GM21515 (cell line): ENCODE measurements at regions not wholly inside any gene's neighbourhood (a gene's known extent, or its start where the extent isn't known, plus 50 kb on each side); places are given as distances from the start of the nearest gene placed in this dataset.

ENCODE experiments used
- ATAC-seq: cut with Tn5 transposase; IDR thresholded peaks from one replicate; pipeline ENCODE4 v1.9.1; 2021; ENCODE audit not compliant: unreplicated experiment

DNA sequence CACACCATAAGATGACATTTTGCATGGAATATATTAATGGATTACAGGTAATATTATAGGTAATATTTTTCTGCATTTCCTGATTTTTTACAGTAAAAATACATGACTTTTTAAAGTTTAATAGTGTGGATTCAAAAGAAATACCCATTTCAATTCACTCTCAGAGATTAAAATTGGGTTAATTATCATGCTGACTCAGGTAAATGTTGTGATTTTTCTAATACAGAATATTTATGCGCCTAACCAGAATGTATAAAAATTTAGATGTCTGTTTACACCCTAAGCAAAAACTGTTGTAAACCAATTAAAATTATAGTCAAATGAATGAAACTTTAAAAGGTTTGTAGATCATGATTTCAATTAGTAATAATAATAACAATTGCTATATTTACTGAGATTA is 117.2 kb upstream of the FLRT2 start:
- ATAC-seq = no peak

DNA sequence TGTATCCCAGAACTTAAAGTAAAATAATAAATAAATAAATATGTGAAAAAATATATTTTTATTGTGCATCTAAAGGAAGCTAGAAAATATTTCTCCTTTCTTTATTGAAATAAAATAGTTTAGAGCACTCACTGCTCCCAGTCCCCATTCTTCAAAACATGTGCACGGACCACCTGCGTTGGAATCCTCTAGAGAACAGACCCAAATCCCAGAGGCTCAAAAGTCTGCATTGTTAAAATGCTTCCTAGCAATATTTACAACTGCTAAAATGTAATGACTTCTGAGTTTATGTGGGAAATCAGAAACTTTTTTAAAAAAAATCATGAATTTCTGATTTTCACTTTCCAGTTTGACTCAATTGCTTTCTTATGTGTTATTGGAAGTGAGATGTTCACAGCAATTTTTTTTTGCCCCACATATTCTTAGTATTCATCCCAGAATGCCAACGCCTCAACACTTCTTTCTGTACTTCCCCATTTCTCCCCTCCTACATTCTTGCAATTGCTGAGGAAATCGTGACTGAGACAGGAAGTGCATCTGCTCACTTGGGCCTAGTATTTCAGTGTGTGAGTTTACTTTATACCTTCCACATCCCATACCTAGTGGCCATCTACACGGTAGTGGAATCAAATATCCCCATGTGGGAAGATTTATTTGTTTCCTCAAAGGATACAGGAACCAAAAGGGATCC is 116.0 kb upstream of the FLRT2 start:
- ATAC-seq = no peak

DNA sequence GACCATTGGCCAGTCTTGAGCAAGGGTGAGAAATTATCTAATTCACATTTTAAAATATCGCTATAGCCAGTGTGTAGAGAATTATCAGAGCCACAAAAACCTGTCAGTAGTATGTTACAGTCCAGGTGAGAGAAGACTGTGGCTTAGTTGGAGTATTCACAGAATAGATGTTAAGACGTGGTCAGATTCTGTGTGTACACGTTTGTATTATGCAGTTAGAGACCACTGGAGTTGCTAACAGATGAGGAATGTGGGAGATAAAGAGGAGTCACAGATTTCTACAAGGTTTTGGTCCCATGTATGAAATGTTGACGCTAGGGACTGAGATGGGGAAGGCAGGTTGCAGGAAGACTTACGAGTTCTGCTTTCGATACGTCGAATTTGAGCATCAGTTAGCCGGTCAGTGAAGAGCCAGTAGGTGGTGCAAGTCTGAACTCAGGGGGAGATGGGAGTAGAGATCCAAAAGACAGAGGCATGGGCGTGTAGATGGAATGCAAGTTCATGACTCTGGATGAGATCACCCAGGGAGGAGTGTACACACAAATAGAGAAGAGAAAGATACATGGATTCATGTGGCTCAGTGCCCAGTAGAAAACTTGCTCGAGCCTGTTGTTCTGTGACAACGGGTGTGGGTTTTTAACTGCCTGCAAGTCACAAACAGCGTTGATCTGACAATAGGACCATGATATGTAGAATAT is 114.8 kb upstream of the FLRT2 start:
- ATAC-seq = no peak

DNA sequence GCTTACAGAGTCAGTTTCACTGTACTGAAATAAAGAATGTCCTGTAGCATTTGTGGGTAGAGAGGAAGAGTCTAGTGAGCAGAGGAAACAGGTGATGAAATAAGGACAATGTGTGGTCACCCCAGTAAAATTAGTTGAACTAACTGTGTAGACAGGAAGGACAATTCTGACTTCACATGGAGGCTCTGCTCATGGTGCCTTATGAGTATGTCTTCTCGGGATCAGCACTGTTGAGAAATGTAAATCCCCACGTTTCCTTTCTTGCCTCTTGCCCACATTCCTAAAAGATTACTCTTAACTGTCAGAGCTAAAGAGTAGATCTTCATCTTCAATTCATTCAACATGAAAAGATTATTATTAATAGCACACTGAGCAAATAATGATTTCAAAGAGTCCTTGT is 113.2 kb upstream of the FLRT2 start:
- ATAC-seq = no peak

DNA sequence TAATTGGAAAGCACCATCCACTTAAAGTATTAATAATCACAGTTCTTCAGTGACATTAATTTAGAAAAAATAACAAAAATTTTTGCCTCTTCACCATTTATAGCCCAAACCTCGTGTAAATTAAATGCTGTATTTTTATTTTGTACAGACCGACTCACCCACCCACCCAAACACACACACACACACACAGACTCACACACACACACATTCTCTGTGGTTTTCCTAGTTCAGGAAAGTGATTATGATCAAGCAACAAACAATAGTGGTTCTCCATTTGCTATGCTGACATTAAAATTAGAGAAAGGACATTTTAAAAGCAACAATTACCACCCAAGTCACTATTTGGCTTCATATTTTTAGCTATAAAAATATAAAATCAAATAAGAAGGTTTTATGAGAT is 112.5 kb upstream of the FLRT2 start:
- ATAC-seq = no peak

DNA sequence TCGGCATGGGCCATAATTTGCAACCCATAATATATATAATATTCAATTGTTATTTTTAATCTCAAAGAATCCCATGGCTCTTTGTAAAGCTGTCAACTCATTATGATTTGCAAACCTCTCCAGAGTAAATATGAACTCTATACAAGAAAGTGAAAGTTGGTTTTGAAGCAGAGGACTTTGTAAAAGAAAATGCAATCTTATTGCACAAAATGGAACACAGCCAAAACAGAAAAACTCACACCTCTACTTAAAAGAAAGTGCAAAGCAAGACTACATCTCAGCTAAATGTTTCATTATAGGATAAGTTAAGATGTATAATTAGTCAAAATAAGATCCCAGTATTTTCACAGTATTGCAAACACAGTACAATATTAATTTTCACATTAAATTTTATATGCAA is 111.2 kb upstream of the FLRT2 start:
- no peak for ATAC-seq

DNA sequence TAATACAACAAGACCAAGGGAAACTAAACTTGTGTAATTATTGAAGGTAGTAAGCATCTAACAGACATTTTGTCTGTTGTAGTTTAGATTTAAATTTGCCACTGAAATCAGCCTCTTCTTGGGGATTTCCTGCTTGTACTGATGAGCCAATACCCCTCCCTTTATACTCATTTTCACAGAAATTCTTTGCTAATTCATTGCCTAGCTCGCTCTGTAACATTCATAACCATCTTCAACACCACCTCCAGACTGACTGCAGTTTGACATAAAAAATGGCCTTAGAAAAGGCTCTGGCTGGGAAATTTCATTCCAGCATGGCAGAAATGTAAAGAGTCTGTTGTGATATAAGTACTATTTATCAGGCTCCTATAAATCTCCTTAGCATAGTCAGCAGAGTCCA is 109.7 kb upstream of the FLRT2 start:
- ATAC-seq = no peak

DNA sequence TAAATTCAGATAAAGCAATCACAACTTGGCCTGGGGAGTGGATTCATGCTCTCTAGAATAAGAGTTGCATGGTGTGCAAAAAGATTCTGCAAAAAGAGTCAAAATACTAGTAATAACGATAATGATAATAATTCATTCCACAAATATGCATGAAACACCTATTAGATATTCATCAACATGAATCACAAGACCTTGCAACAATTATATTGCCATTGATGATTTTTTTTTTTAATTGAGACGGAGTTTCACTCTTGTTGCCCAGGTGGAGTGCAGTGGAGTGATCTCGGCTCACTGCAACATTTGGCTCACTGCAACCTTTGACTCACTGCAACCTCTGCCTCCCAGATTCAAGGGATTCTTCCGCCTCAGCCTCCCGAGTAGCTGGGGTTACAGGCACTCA is 109.2 kb upstream of the FLRT2 start:
- no peak for ATAC-seq

DNA sequence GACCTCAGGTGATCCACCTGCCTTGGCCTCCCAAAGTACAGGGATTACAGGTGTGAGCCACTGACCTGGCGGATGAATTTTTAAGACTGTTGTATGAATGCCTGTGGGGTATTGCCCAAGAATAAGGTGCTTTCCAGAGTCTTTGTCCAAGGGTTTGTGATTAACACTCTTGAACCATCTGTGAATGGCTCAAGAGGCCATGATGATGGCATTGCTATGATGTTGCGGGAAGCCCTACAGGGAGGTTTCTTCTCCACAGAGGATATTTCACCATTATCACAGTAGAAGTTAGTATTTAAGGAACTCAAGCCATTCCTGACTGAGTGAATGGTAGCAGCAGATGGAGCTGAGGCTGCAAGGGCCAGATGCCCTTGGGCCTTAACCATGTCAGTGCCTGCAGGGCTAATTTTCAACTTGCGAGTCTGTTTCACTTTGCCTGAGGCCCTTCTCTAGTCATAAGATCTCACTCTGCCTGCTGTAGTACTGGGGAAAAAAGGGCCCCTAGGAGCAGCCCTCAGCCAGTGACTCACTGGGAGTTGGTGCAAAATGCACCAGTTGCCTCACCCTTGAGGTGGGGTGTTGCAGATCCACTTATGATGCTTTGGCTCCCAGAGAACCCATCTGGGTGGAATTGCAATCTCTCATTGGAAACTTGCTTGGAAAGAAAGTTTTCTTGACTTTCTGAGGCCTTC is 108.6 kb upstream of the FLRT2 start:
- ATAC-seq = no peak

DNA sequence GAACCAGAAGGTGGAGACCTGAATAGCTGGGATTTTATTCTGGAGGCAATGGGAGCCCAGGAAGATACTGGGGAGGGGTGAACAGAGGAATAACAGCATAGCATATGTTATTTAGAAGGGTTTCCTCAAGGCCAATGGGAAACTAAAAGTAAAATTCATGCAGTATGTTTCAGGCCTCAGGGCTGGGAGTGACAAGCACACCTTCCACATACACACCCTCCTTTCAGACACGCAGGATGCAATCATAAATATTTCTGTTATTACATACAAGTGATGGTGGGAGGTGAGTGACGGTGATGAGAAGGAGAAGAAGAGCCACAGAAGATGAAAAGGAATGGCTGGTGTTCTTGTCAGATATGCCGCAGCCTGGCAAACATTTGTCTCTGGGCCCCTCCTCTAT is 106.1 kb upstream of the FLRT2 start:
- no peak for ATAC-seq

DNA sequence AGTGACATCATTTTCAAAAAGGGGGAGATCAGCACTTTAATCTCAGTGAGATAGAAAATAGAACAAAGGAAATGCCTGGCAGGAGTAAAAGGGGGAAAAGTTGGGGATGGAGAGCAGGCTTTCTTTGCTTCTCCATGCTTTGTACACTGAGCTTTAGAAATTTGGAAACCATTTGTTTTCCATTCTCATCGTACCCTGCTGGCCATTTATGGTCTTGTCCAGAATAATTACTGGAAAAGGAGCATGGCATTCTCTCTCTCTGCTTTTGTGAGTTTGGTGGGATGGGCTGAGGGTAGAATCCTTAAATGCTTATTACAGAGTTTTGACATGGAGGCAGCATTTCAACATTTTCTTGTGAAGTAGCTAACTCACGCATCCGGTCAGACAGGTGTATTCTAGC is 104.4 kb upstream of the FLRT2 start:
- no peak for ATAC-seq

DNA sequence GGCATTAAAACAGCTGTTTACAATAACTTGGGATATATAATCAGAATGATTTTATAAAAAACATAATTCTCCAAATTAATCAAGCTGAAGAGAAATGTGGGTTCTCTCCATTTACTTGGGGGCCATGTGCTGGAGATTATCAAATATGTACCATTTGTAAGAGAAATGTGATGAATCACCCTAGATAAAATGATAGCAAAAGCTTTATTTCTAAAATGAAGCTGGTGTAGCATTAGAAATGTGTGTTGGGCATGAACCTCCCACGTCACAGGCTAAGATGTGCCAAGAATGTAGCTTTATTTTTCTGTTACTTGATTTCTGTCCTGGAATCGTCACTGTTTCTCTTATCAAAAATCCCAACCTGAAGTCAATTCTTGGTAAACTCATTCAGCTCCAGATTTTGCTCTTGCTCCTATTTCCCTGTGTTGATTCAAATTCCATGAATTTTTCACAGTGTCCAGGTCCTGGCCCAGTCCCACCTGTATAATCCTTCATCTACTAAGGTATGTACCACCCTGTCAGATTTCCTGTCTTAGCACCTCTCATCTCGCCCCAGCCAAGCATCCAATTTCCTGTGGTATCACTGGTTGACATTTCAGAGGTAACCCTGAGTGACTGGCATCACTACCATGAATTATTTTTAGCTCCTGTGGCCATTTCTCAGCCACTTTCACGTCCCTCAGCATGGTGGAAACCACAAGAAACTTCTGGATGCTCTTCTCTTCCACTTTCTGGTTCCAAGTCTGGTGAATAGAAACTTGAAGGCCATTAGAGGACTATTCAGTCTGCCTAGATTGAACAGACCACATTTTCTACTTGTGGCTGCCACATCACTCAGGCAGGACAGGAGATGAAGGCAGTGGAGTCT is 103.6 kb upstream of the FLRT2 start:
- ATAC-seq = no peak

DNA sequence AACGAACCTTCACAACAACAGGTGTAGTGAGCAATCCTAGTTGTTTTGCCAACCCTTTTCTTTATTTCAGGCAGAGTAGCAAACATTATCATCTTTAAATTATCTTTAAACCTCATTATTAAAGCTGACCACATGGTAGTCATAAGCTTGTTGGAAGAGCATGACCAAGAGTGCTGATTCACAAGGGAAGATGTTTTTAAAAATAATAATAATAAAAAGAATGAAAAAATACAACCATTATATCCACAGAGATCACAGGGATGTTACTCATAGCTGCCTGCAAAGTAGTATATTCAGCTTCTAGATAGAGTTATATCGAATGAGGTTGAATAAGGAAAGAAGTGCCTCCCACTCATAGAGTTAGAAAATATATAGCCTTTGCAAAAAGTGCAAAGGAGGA is 101.0 kb upstream of the FLRT2 start:
- ATAC-seq = no peak

DNA sequence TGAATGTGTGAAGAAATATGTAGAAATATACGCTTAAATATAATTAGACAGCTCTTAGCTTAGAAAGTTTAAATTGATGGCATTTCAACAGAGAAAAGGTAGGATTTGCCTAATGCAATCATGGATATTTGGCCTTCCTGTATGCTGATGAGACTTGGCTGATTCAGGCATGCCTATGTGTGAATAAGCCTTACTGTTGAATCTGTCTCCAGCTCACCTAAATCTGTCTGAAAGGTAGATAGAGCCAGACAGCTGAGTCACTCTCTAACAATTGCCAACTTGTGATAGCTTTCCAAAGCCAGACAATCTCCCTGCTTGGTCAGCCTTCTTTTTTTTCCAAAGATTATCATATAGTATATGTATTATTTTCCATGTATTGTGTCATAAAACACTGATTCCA is 92.8 kb upstream of the FLRT2 start:
- no peak for ATAC-seq

DNA sequence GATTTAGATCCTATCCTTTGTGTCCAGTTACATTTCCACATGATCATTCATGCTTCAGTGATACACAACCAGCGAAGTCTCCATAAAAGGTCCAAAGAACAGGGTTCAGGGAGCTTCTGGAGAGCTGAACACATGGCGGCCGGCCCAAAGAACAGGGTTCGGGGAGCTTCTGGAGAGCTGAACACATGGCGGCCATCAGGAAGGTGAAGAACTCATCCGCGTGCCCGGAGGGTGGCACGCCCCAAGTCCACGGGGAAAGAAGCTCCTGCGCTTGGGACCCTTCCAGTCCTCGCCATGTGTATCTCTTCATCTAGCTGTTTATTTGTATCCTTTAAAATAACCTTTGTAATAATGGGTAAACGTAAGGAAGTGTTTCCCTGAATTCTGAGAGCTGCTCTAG is 91.9 kb upstream of the FLRT2 start:
- no peak for ATAC-seq

DNA sequence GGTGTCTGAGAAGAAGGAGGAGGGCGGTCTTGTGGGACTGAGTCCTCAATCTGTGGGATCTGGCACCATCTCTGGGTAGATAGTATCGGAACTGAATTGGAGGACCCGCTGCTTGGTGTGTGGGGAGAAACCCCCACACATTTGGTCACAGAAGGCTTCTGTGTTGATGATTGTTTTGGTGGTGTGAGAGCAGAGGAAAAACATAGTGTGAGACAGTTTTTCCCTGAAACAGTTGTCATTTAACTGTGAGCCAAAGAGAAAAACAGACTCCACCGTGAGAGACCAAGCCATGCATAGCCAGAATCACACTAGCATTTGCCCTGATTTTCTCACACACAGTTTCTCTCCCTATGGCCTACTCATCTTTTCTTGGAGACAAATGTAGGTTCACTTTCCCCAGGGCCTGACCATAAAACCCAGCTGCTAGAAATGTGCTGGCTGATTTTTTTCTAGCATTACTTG is 91.4 kb upstream of the FLRT2 start:
- ATAC-seq = no peak

DNA sequence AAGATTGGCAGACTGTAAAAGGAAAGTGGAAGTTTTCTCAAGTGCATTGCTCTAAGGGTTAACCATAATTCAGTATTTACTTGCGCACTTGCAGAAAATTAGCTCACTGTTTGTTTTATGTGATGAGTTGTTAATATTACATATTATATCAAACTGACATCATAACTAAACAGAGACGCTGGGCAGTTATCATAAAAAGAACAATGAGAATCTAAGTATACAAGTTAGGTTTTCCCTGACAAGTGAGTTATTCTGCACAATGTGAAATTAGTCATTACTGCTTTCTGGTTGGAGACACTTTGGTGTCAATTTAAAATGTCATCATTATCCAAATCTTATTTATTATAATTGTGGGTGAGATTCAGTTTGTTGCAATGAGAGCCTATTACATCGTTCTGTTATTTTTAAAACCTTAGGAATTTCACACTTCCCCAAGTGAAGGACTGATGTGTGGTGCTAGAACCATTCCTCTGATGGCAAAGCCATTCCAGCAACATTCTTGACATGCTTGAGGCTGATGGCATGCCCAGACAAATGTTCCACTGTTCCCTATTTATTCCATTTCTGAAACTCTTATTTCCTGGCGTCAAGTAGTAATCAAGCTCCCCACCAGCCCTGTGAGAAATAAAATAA is 90.1 kb upstream of the FLRT2 start:
- ATAC-seq = no peak

DNA sequence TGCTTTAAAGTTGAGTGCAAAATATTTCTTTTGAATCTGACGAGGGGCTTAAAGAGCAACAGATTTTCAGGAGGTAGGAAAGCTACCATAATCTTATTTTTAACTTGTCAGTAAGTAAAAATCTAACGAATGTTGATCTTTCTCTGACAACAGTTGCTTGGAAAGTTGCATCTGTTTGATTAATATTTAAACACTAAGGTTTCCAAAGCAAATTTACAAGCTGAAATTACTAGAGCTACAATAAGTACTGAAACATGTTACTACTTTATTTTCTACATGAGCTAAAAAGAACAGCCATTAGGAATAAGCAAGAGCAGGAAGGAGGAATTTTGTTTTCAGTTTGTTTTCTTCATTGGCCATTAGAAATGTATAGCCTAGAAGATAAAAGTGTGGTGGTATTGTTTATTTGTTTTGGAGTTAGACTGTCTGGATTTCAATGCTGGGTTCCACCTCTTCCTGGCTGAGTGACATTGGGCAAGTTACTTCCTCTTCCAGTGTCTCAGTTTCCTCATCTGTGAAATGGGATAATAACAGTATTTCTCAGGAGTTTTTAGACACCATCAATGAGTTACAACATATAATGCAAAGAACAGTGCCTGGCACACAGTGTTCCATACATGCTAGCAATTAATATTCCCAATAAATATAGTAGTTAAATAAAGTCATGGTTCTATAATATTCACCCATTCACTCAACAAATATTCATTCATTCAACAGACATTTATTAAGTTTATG is 87.9 kb upstream of the FLRT2 start:
- no peak for ATAC-seq

DNA sequence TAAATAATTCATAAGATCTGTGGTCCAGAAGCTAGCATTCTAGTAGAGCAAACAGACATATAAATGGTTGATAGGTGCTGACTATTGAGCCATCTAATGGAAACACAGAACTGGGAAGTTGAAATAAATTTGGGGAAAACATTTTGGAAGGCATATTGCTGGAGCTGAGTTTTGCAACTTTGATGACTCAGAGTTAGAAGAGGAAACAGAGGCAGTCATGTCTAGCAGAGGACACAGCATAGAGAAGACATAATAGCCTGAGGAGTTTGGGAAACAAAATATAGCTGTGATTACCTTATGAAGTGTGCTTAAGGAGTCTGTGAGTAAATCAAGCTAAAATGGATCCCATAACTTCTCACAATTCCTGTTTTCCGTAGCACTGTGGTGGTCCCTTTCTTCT is 86.9 kb upstream of the FLRT2 start:
- ATAC-seq = no peak

DNA sequence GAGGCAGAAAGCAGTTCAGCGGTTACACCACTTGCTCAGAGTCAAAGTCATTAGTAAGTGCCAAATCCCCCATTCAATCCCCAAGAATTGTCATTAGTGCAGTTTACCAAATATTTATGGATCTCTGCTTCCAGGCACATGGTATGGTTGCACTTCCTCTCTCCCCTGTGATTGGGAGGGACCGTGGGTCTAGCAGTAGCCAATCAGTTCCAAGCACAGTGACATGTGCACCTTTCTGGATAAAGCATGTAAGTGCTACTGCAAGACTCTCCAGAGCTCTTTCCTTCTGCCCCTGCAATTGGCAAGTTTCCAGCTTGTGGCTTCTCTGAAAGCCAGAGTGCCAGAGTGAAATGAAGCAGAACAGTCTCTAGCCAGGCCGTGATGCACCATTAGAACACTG is 85.3 kb upstream of the FLRT2 start:
- ATAC-seq = no peak
